GM21529 (cell line): ENCODE measurements at regions not wholly inside any gene's neighbourhood (a gene's known extent, or its start where the extent isn't known, plus 50 kb on each side); places are given as distances from the start of the nearest gene placed in this dataset.

Source experiments
- ATAC-seq: cut with Tn5 transposase; IDR thresholded peaks from one replicate; pipeline ENCODE4 v1.9.1; 2021; ENCODE audit not compliant: unreplicated experiment

- no peak for ATAC-seq
Measured at GRCh38 chr4:167645358-167645757, 411.1 kb upstream of the SPOCK3 start.

- ATAC-seq = no peak
Measured at GRCh38 chr4:167652267-167652666, 418.0 kb upstream of the SPOCK3 start.

GRCh38 chr4:167688660-167689142 is 403.6 kb upstream of the ANXA10 start:
- no peak for ATAC-seq

- no peak for ATAC-seq
Measured at GRCh38 chr4:167702391-167702790, 389.9 kb upstream of the ANXA10 start.

GRCh38 chr4:167711517-167711916 is 380.8 kb upstream of the ANXA10 start:
- ATAC-seq = no peak

GRCh38 chr4:167713756-167714155 is 378.6 kb upstream of the ANXA10 start:
- no peak for ATAC-seq

GRCh38 chr4:167715176-167715575 is 377.2 kb upstream of the ANXA10 start:
- no peak for ATAC-seq

GRCh38 chr4:167717495-167717894 is 374.8 kb upstream of the ANXA10 start:
- no peak for ATAC-seq

- no peak for ATAC-seq
Measured at GRCh38 chr4:167721617-167722486, 370.5 kb upstream of the ANXA10 start.

GRCh38 chr4:167722487-167722808 is 369.9 kb upstream of the ANXA10 start:
- no peak for ATAC-seq

- ATAC-seq = no peak
Measured at GRCh38 chr4:167724941-167725340, 367.4 kb upstream of the ANXA10 start.

GRCh38 chr4:167730769-167731168 is 361.6 kb upstream of the ANXA10 start:
- ATAC-seq = no peak

GRCh38 chr4:167745024-167745687 is 347.2 kb upstream of the ANXA10 start:
- no peak for ATAC-seq

GRCh38 chr4:167767281-167767680 is 325.1 kb upstream of the ANXA10 start:
- no peak for ATAC-seq

- no peak for ATAC-seq
Measured at GRCh38 chr4:167774646-167775045, 317.7 kb upstream of the ANXA10 start.

- ATAC-seq = no peak
Measured at GRCh38 chr4:167775375-167775774, 317.0 kb upstream of the ANXA10 start.

- no peak for ATAC-seq
Measured at GRCh38 chr4:167779280-167779679, 313.1 kb upstream of the ANXA10 start.

- no peak for ATAC-seq
Measured at GRCh38 chr4:167779864-167780263, 312.5 kb upstream of the ANXA10 start.

- no peak for ATAC-seq
Measured at GRCh38 chr4:167784826-167785225, 307.5 kb upstream of the ANXA10 start.

GRCh38 chr4:167785523-167785922 is 306.8 kb upstream of the ANXA10 start:
- ATAC-seq = no peak

GRCh38 chr4:167786504-167786903 is 305.8 kb upstream of the ANXA10 start:
- no peak for ATAC-seq

- ATAC-seq = no peak
Measured at GRCh38 chr4:167787231-167787630, 305.1 kb upstream of the ANXA10 start.
